ENCODE measurements at regions not wholly inside any gene's neighbourhood (a gene's known extent, or its start where the extent isn't known, plus 50 kb on each side); places are given as distances from the start of the nearest gene placed in this dataset.

- BruUV-seq (replicated peaks) = no TSS peak
- H3K27ac ChIP-seq (ENCODE audit: low read depth, low read length, poor library complexity, severe bottlenecking) = no peak overlapping the region
These were observed 240.6 kb upstream of the CXCR4 start for GRCh38 chr2:136358576-136358975.

GRCh38 chr2:136357007-136357380 lies 239.0 kb upstream of the CXCR4 start:
- Histone ChIP-seq H4K20me1 (ENCODE audit: insufficient read depth, low read length) (no peaks in the 10 kb centered on the region), H3K4me1 (ENCODE audit: insufficient read depth, low read length, poor library complexity, severe bottlenecking) (peaks cover 30% of the 10 kb centered on the region), H3K27ac (ENCODE audit: low read depth, low read length, poor library complexity, severe bottlenecking) (no peak overlapping the region), H2AFZ (ENCODE audit: low read length) (no peak overlapping the region), H3K79me2 (ENCODE audit: insufficient read depth, low read depth, low read length) (no peaks in the 10 kb centered on the region), H3K9me3 (ENCODE audit: low read length) (no peaks in the 10 kb centered on the region), H3K4me2 (ENCODE audit: low read length) (no peak overlapping the region), H3K9me2 (ENCODE audit: insufficient read depth, low read length) (no peaks in the 10 kb centered on the region), H3K4me3 (ENCODE audit: low read depth, low read length, poor library complexity, severe bottlenecking) (no peak overlapping the region), H3K36me3 (ENCODE audit: insufficient read depth, low read length) (no peaks in the 10 kb centered on the region)
- POLR2A ChIA-PET = interaction anchor here (0.6 to 1.7 kb wide), 10 partner anchors 9 to 1154 kb away, joined by 3 to 6 read pairs (median 4); no protein-coding TSS in a partner anchor
- intact Hi-C loops (cut with micrococcal nuclease; ENCODE audit: unreplicated experiment) = no loop called here
- CTCF ChIA-PET (ENCODE audit: unreplicated experiment) = no interaction called here
- BruUV-seq (replicated peaks) = no TSS peak
- TF ChIP-seq EZH2phosphoT487 (IDR thresholded peaks at IDR 0.05; ENCODE audit: borderline replicate concordance, low read depth, low read length) = no peak
- TF ChIP-seq CTCF (conservative IDR thresholded peaks at IDR 0.05; ENCODE audit: low read length) = no peak
- no peak for DNase-seq (ENCODE audit: low spot score)

More at GRCh38 chr2:136358576-136358975, 240.6 kb upstream of the CXCR4 start:
- TF ChIP-seq CTCF (conservative IDR thresholded peaks at IDR 0.05; ENCODE audit: low read length) (no peak), EZH2phosphoT487 (IDR thresholded peaks at IDR 0.05; ENCODE audit: borderline replicate concordance, low read depth, low read length) (no peak)
- Histone ChIP-seq H3K4me2 (ENCODE audit: low read length) (peak overlapping the region; percentile 30; the same call in 1 of the 2 replicates), H3K36me3 (ENCODE audit: insufficient read depth, low read length) (no peaks in the 10 kb centered on the region), H2AFZ (ENCODE audit: low read length) (peak overlapping the region; percentile 22; the same call in 1 of the 2 replicates), H3K4me1 (ENCODE audit: insufficient read depth, low read length, poor library complexity, severe bottlenecking) (peaks cover 41% of the 10 kb centered on the region), H3K9me2 (ENCODE audit: insufficient read depth, low read length) (no peaks in the 10 kb centered on the region), H3K4me3 (ENCODE audit: low read depth, low read length, poor library complexity, severe bottlenecking) (no peak overlapping the region), H4K20me1 (ENCODE audit: insufficient read depth, low read length) (no peaks in the 10 kb centered on the region), H3K79me2 (ENCODE audit: insufficient read depth, low read depth, low read length) (no peaks in the 10 kb centered on the region), H3K9me3 (ENCODE audit: low read length) (no peaks in the 10 kb centered on the region)
- ChIA-PET CTCF (ENCODE audit: unreplicated experiment) (no interaction called here), POLR2A (interaction anchor here (0.8 to 2.8 kb wide), 5 partner anchors 18 to 148 kb away, joined by 3 to 10 read pairs (median 4); no protein-coding TSS in a partner anchor)
- DNase-seq (ENCODE audit: low spot score) = no peak
- intact Hi-C loops (cut with micrococcal nuclease; ENCODE audit: unreplicated experiment) = no loop called here

- BruUV-seq (replicated peaks) = no TSS peak
- intact Hi-C loops (cut with micrococcal nuclease; ENCODE audit: unreplicated experiment) = no loop called here
- H3K36me3 ChIP-seq (ENCODE audit: insufficient read depth, low read length) = no peaks in the 10 kb centered on the region
- H3K79me2 ChIP-seq (ENCODE audit: insufficient read depth, low read depth, low read length) = no peaks in the 10 kb centered on the region
- H3K4me3 ChIP-seq (ENCODE audit: low read depth, low read length, poor library complexity, severe bottlenecking) = no peak overlapping the region
- H4K20me1 ChIP-seq (ENCODE audit: insufficient read depth, low read length) = no peaks in the 10 kb centered on the region
- CTCF ChIA-PET (ENCODE audit: unreplicated experiment) = no interaction called here
- no peak overlapping the region for H3K4me2 ChIP-seq (ENCODE audit: low read length)
- POLR2A ChIA-PET = interaction anchor here (0.6 to 1.7 kb wide), 8 partner anchors 13 to 1153 kb away, joined by 3 to 6 read pairs (median 4); no protein-coding TSS in a partner anchor
- H3K9me2 ChIP-seq (ENCODE audit: insufficient read depth, low read length) = no peaks in the 10 kb centered on the region
- H3K9me3 ChIP-seq (ENCODE audit: low read length) = no peaks in the 10 kb centered on the region
- TF ChIP-seq EZH2phosphoT487 (IDR thresholded peaks at IDR 0.05; ENCODE audit: borderline replicate concordance, low read depth, low read length) = no peak
- TF ChIP-seq CTCF (conservative IDR thresholded peaks at IDR 0.05; ENCODE audit: low read length) = no peak
- H3K27ac ChIP-seq (ENCODE audit: low read depth, low read length, poor library complexity, severe bottlenecking) = no peak overlapping the region
- H2AFZ ChIP-seq (ENCODE audit: low read length) = no peak overlapping the region
- peaks cover 30% of the 10 kb centered on the region for H3K4me1 ChIP-seq (ENCODE audit: insufficient read depth, low read length, poor library complexity, severe bottlenecking)
- no peak for DNase-seq (ENCODE audit: low spot score)
These were observed 238.4 kb upstream of the CXCR4 start for GRCh38 chr2:136356125-136357006.
